ENCODE measurements at regions not wholly inside any gene's neighbourhood (a gene's known extent, or its start where the extent isn't known, plus 50 kb on each side); places are given as distances from the start of the nearest gene placed in this dataset.
"Not testable (repeated sequence)": the region's sequence is repeated elsewhere in the genome, so short reads cannot be mapped to it uniquely, and the experiment has no call there.

GRCh38 chr3:56955492-56956111, 104.9 kb upstream of the SPATA12 start:
- no peak for DNase-seq (ENCODE audit: low read depth)

DNA sequence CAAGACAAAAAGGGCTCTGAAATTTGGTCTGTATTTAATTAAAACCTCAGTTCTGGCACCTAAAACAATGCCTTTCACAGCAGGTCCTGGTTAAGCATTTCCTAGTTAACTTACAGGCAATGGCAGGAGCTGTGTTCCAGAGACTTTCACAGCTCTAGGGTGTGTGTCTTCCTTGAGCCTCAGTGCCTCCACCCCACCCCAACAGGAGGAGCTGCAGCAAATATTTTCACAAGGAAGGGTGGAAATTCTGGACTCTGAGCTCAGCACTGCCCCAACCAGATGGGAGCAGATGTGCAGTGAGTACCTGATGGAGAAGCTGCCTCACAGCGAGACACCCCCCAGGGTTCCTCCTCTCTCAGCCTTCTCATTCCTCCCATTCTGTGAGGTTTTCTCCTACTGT, 106.3 kb upstream of the SPATA12 start:
- no peak for DNase-seq (ENCODE audit: low read depth)

GRCh38 chr3:56952846-56953245, 107.6 kb upstream of the SPATA12 start:
- no peak for DNase-seq (ENCODE audit: low read depth)

GRCh38 chr3:56952061-56952460, 108.4 kb upstream of the SPATA12 start:
- DNase-seq (ENCODE audit: low read depth), result no peak

GRCh38 chr3:56951366-56951765, 109.1 kb upstream of the SPATA12 start:
- DNase-seq (ENCODE audit: low read depth), result no peak

- not testable (repeated sequence) for DNase-seq (ENCODE audit: low read depth)
These were observed 115.1 kb upstream of the SPATA12 start for GRCh38 chr3:56945378-56945777.

DNA sequence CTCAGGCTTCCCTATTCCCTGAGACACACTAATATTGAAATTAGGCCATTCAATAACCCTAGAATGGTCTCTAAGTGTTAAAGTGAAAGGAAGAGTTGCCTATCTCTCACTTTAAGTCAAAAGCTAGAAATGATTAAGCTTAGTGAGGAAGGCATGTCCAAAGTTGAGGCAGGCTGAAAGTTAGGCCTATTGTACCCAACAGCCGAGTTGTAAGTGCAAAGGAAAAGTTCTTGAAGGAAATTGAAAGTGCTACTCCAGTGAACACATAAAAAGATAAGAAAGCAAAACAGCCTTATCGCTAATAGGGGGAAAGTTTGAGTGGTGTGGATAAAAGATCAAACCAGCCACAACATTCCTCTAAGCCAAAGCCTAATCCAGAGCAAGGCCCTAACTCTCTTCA, 117.9 kb upstream of the SPATA12 start:
- no peak for DNase-seq (ENCODE audit: low read depth)

DNA sequence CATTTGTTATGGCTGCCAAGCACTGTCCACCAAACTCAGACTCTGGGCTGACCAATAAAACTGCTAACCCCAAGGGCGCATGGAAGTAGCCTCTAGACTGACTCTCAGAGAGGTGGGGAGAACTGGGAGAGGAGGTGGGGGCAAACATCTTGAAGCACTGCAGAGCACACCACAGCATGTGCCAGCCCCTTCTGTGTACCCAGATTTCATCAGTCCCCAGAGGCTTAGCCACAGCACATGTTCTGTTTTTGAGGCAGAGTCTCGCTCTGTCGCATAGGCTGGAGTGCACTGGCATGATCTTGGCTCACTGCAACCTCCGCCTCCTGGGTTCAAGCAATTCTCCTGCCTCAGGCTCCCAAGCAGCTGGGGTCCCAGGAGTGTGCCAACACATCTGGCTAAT, 119.5 kb upstream of the SPATA12 start:
- DNase-seq (ENCODE audit: low read depth), result no peak

DNA sequence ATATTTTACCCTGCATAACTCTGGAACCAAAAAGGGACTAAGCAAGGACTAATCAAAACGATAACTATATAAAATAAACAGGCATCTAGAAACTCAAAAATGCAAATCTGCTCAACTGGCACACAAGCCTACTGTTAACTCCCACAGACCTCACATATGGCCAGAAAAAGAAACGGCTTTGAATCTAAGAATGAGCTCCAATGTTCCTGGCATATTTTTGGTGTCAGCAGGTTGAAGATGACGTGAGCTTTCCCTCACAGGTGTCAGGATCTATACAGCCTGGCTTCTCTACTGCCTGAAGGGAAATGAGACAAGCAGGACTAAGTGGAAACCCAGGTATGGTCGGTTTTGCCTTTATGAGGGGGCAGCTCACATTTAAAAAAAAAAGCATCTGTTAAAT, 120.1 kb upstream of the SPATA12 start:
- DNase-seq (ENCODE audit: low read depth), result no peak

GRCh38 chr3:56939834-56940233, 120.6 kb upstream of the SPATA12 start:
- DNase-seq (ENCODE audit: low read depth), result no peak

GRCh38 chr3:56938530-56938929, 121.9 kb upstream of the SPATA12 start:
- DNase-seq (ENCODE audit: low read depth), result no peak

DNA sequence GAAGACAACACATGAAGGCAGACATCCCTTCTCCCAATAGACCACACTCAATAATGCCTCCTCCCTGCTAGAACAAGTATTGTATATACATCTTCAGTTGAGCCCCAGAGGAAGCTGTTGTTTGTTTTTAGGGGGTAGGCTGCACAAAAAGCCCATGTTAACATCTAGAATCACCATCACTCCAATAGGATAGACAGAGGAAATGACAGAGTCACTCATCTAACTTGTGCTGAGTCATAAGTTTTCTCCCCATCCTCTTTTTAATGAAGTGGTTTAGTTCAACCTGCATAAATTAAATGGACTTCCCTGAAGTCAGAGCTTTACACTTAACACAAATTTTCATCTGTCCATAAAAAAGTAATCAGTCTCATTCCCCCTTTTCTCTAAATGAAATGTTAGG, 122.9 kb upstream of the SPATA12 start:
- no peak for DNase-seq (ENCODE audit: low read depth)

GRCh38 chr3:56935811-56936210, 124.7 kb upstream of the SPATA12 start:
- no peak for DNase-seq (ENCODE audit: low read depth)

- not testable (repeated sequence) for DNase-seq (ENCODE audit: low read depth)
These were observed 126.0 kb upstream of the SPATA12 start for GRCh38 chr3:56934481-56934880.

- DNase-seq (ENCODE audit: low read depth), result no peak
These were observed 126.7 kb upstream of the SPATA12 start for GRCh38 chr3:56933803-56934202.

GRCh38 chr3:56932866-56933265, 127.6 kb upstream of the SPATA12 start:
- no peak for DNase-seq (ENCODE audit: low read depth)

DNA sequence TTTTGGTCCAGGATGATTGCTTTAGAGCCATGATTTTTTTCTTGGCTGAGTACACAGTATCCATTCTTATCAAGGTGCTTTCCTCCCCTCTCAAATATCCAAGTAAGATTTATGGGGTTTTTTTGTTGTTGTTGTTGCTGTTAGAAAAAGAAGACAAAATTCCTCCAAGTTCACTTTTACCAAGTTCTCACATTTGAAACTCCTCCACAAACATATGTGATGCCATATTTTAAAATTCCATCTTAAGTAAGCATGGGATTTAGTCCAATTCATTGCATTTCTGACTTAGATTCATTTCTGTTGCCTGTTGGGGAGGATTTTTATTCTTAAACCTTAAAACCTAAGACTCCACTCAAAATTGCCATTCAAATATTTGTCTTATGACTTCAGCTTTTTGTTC, 128.6 kb upstream of the SPATA12 start:
- DNase-seq (ENCODE audit: low read depth), result no peak

GRCh38 chr3:56930706-56931105, 129.0 kb upstream of the ARHGEF3 start:
- peak; percentile 72 for DNase-seq (ENCODE audit: low read depth)

- no peak for DNase-seq (ENCODE audit: low read depth)
These were observed 128.3 kb upstream of the ARHGEF3 start for GRCh38 chr3:56929809-56930615.

DNA sequence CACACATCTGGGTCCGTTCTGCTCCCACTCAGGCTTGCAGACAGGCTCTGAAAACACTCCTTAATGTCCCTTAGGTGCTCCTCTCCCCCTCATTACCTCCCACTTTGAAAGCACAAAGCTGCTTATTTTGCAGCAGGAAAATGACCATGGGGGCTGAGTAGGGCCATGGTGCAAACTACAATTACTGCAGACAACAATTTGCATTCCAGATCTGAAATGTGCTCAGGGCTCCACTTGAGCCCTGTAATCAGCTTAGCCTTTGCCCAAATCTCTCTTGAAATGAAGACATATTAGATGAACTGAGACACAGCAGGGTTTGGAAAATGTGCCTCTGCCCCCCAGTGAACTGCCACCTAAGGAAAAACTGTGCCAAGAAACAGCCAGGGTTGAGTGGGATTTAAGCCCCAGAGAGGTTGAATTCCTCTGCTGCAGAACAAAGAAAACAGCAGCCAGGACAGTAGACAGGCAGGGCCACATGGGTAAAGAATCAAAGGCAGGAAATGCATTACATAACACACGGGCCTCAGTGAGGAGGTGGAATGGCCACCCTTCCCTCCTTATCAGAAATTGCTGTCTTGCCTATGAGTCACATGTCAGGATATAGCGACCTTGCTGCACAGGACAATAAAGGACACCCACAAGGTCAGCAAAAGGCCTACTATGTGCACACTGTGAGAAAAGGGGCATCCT, 126.8 kb upstream of the ARHGEF3 start:
- no peak for DNase-seq (ENCODE audit: low read depth)

DNA sequence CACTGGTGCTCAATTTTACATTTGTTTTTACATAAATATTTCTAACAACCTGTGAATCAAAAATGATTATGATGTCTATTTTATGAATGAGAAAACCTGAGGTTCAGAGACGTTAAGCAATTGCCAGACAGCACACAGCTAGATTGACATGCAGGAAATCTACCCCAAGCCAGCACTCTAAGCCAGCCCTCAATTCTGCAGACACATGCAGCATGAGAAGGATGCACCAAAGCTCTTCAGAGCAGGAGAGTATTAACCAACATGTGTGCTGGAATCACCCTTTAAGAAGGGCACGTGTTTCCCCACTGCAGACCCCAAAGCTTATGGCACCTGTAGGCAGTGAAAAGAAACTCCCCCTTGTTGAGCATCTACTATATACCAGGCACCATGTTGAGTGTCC, 126.1 kb upstream of the ARHGEF3 start:
- no peak for DNase-seq (ENCODE audit: low read depth)

DNA sequence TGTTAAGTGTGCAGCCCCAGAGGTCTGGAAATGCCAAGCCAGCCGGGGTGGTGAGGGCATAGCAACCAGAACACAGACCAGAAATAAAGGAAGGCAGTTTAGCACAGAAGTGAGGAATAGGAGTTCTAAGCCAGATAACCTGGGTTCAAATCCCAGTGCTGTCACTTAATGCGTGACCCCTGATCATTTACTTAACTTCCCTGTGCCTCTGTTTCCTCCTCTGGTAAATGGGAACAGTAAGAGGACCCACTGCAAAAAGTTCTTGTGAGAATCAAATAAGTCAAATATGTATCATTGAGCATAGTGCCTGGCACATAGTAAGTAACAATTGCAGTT, 125.2 kb upstream of the ARHGEF3 start:
- DNase-seq (ENCODE audit: low read depth), result no peak

GRCh38 chr3:56926243-56926946, 124.6 kb upstream of the ARHGEF3 start:
- DNase-seq (ENCODE audit: low read depth), result peak; percentile 76
